ENCODE measurements at regions not wholly inside any gene's neighbourhood (a gene's known extent, or its start where the extent isn't known, plus 50 kb on each side); places are given as distances from the start of the nearest gene placed in this dataset.

DNA sequence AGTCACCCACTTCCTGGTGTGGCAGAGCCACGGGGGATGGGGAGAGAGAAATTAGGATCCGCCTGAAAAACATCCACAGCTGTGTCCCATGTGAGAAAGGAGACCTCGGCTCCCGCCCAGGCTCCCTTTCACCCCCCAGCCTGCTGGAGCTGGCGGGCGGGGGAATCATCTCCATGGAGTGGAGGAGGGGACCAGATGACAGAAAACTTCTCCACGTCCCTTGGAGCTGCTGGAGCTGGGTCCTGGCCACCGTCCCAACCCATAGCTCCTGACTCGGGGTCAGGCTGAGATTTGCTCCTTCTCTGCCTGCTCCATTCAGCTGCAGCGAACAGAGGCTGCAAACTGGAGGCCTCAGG lies 113.8 kb downstream of the CEBPB start:
- TF ChIP-seq, protein P1, sequence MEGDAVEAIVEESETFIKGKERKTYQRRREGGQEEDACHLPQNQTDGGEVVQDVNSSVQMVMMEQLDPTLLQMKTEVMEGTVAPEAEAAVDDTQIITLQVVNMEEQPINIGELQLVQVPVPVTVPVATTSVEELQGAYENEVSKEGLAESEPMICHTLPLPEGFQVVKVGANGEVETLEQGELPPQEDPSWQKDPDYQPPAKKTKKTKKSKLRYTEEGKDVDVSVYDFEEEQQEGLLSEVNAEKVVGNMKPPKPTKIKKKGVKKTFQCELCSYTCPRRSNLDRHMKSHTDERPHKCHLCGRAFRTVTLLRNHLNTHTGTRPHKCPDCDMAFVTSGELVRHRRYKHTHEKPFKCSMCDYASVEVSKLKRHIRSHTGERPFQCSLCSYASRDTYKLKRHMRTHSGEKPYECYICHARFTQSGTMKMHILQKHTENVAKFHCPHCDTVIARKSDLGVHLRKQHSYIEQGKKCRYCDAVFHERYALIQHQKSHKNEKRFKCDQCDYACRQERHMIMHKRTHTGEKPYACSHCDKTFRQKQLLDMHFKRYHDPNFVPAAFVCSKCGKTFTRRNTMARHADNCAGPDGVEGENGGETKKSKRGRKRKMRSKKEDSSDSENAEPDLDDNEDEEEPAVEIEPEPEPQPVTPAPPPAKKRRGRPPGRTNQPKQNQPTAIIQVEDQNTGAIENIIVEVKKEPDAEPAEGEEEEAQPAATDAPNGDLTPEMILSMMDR (IDR thresholded peaks at IDR 0.05) = no peak
- TF ChIP-seq POLR2A (IDR thresholded peaks at IDR 0.05) = no peak

All from adrenal gland (tissue), 5 donors.